Tibial nerve (tissue), 4 donors: ENCODE measurements at regions not wholly inside any gene's neighbourhood (a gene's known extent, or its start where the extent isn't known, plus 50 kb on each side); places are given as distances from the start of the nearest gene placed in this dataset.

ENCODE experiments used
- DNase-seq, 2 donors: peaks; one replicate each; pipeline ENCODE4 v3.0.0-alpha.2; 2019; ENCODE audit warnings: low spot score in 2 of 2
- H3K27ac ChIP-seq, 4 donors: fragments of 200-600 bp; sonication (generic) in 3 of 4; one replicate each; pipeline ENCODE4 v1.5.1; 2017 to 2019; ENCODE audit warnings: mild to moderate bottlenecking in 1 of 4
- H3K27me3 ChIP-seq, 2 donors: fragments of 200-600 bp; sonication (generic) in 1 of 2; one replicate each; pipeline versions ENCODE4 v1.5.1 to v1.6.0; 2017 to 2019
- H3K36me3 ChIP-seq, 3 donors: fragments of 200-600 bp; sonication (generic); one replicate each; pipeline ENCODE4 v1.5.1; 2018 to 2019
- H3K4me1 ChIP-seq, 4 donors: fragments of 200-600 bp; sonication (generic) in 3 of 4; one replicate each; pipeline ENCODE4 v1.5.1; 2017 to 2019
- H3K4me3 ChIP-seq, 4 donors: fragments of 200-600 bp; sonication (generic) in 3 of 4; one replicate each; pipeline ENCODE4 v1.5.1; 2017 to 2019; ENCODE audit warnings: mild to moderate bottlenecking in 1 of 4, moderate library complexity in 1 of 4
- H3K9me3 ChIP-seq, 4 donors: fragments of 200-600 bp; sonication (generic) in 3 of 4; one replicate each; pipeline ENCODE4 v1.5.1; 2017 to 2019
- EP300 ChIP-seq, 2 donors: sonication (generic); formaldehyde crosslinking; IDR thresholded peaks; one replicate each; pipeline ENCODE4 v1.6.1; 2017; ENCODE audit warnings: antibody characterized with exemption in 2 of 2, mild to moderate bottlenecking in 1 of 2
- POLR2A ChIP-seq, 2 donors: fragments of 450-650 bp; IDR thresholded peaks; one replicate each; pipeline ENCODE4 v1.6.1; 2017; ENCODE audit warnings: antibody characterized with exemption in 2 of 2, mild to moderate bottlenecking in 2 of 2, moderate library complexity in 2 of 2
- whole genome bisulfite sequencing, 2 donors: methylation state at CpG; one replicate each; pipeline ENCODE4 v1.1.5; 2018; 5-methylcytosine and 5-hydroxymethylcytosine counted together
- TF ChIP-seq, protein P1 (sequence below), 5 experiments: fragments of 200-600 bp in 3 of 5; fragments of 450-650 bp in 2 of 5; sonication (generic) in 3 of 5; IDR thresholded peaks; one replicate each; pipeline ENCODE4 v1.5.1; 2016 to 2019; ENCODE audit warnings: antibody characterized with exemption in 5 of 5, mild to moderate bottlenecking in 3 of 5, moderate library complexity in 2 of 5

DNA sequence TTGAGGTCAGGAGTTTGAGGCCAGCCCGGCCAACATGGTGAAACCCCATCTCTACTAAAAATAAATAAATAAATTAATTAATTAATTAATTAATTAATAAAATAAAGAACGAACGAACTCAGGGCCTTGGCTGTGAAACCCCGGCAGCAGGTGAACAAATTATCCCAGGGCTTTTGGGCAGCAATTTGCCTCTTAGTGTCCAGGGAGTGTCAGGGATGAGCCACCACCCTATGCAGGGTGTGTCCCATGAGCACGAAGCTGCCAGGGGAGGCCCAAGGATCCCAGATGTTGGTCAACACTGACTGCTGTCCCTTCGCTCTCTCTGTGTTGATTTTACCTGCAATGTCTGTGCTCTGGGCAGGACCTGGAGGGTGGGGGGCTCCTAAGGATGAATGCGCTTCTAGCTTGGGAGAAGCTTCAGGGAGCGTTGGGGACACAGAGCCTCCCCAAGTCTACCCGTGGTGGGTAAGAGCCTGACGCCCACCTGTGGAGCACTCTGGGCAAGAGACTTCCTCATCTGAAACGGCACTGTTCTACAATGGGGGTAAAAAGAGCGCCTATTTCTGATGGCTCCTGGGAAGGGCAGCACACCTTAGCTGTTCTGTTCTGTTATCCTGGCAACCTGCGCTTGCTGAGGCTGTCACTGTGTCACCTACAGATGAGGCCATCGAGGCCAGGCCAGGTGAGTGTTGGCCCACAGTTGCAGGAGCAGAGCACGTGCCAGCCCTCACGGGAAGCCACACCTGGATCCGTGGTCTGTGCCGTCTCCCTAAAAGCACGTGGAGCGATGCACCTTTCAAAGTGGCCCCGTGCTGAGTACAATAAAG lies 125.5 kb upstream of the CDH4 start:
- no peaks in the 10 kb centered on the region for H3K9me3 ChIP-seq
- no peak overlapping the region for H3K27ac ChIP-seq
- no peaks in the 10 kb centered on the region for H3K27me3 ChIP-seq
- H3K36me3 ChIP-seq, result no peaks in the 10 kb centered on the region
- H3K4me3 ChIP-seq, result no peak overlapping the region
- no peak for TF ChIP-seq EP300 (IDR thresholded peaks at IDR 0.05)
- TF ChIP-seq, protein P1, sequence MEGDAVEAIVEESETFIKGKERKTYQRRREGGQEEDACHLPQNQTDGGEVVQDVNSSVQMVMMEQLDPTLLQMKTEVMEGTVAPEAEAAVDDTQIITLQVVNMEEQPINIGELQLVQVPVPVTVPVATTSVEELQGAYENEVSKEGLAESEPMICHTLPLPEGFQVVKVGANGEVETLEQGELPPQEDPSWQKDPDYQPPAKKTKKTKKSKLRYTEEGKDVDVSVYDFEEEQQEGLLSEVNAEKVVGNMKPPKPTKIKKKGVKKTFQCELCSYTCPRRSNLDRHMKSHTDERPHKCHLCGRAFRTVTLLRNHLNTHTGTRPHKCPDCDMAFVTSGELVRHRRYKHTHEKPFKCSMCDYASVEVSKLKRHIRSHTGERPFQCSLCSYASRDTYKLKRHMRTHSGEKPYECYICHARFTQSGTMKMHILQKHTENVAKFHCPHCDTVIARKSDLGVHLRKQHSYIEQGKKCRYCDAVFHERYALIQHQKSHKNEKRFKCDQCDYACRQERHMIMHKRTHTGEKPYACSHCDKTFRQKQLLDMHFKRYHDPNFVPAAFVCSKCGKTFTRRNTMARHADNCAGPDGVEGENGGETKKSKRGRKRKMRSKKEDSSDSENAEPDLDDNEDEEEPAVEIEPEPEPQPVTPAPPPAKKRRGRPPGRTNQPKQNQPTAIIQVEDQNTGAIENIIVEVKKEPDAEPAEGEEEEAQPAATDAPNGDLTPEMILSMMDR (IDR thresholded peaks at IDR 0.05), result no peak
- TF ChIP-seq POLR2A (IDR thresholded peaks at IDR 0.05), result no peak
- no peaks in the 10 kb centered on the region for H3K4me1 ChIP-seq
- no peak for DNase-seq
- 90 to 91% methylated on average over 17 to 21 of the region's 21 CpGs for WGBS, 2 donors

DNA sequence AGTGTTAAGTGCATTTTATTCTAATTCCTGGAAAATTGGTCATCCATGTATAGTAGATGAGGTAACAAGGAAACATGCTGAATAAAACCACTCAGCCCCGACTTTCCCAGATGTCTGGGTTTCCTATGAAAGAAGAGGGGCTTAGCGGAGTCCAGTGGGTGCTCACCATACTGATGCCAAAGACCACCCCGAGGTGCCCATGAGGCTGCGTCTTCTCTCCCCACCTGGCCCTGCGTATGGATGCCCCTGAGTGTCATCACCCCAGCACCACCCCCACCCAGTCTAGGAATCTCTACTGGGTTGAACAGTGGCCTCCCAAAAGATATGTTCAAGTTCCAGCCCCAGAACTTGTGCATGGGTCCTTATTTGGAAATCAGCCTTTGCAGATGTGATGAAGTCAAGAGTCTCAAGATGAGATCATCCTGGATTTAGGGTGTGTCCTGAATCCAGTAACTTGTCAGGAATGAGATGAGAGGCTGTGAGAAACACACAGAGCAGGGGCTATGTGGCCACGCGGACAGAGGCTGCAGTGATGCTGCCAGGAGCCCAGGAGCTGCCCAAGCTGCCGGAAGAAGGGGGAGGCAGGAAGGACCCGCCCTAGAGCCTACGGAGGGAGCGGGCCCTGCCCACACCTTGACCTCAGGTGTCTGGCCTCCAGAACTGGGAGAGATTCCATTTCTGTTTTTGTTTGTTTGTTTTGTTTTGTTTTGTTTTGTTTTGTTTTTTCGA lies 124.6 kb upstream of the CDH4 start:
- no peak overlapping the region for H3K4me3 ChIP-seq
- no peaks in the 10 kb centered on the region for H3K9me3 ChIP-seq
- 81 to 85% methylated on average over 10 to 12 of the region's 12 CpGs for WGBS, 2 donors
- H3K27me3 ChIP-seq, result no peaks in the 10 kb centered on the region
- H3K36me3 ChIP-seq, result no peaks in the 10 kb centered on the region
- H3K27ac ChIP-seq, result no peak overlapping the region
- H3K4me1 ChIP-seq, result no peaks in the 10 kb centered on the region
- no peak for DNase-seq
- TF ChIP-seq POLR2A (IDR thresholded peaks at IDR 0.05) (no peak), EP300 (IDR thresholded peaks at IDR 0.05) (no peak)
- TF ChIP-seq, protein P1 (IDR thresholded peaks at IDR 0.05), result no peak

DNA sequence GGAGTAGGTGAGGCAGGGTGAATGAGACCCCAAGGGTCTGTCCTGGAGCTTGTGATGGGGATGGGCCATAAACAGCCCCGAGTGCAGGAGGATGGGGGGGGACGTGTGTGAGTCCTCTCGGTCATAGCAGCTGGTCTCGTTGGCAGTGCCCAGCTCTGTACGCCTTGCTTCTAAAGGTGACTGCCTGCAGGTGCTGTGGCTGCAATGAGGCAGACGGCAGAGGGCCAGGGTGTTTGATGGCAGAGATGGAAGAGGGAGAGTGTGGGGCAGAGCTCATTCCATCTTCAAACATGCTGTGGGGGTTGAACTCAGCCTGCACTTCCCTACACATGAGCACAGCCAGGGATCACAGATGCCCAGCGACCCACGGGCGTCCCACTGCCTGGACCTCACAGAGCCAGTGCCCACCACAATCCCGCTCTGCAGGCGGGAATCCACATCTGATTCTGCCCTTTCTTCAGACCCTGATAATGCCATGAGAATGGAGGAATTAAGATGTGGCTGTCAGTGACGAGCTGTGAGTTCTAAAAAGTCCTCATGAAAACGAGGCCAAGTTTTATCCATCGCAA lies 123.3 kb upstream of the CDH4 start:
- no peaks in the 10 kb centered on the region for H3K4me1 ChIP-seq
- DNase-seq, result no peak
- no peak overlapping the region for H3K27ac ChIP-seq
- WGBS, 2 donors, result 63 to 69% methylated on average over 11 to 14 of the region's 14 CpGs
- no peaks in the 10 kb centered on the region for H3K36me3 ChIP-seq
- H3K9me3 ChIP-seq, result no peaks in the 10 kb centered on the region
- H3K4me3 ChIP-seq, result no peak overlapping the region
- H3K27me3 ChIP-seq, result no peaks in the 10 kb centered on the region
- TF ChIP-seq POLR2A (IDR thresholded peaks at IDR 0.05) (no peak), EP300 (IDR thresholded peaks at IDR 0.05) (no peak)
- TF ChIP-seq, protein P1 (IDR thresholded peaks at IDR 0.05), result no peak

DNA sequence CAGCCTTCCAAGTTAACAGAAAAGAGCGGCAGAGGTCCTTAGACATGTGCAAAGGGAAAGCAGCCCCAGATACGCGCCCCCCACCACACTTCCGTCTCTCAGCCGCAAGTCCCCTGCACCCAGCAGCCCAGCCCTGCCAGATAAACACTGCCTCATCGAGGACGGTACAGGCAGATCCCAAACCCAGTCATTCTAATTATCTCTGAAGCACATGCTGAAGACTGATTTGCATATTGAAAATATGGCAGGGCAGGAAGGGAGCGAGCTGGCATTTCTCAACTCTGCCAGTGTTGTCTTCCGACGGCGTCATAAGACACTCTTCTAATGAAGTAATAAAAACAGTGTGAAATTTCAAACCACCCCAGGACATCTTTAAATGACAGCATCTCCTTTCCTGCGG lies 122.8 kb upstream of the CDH4 start:
- no peak for DNase-seq
- no peak overlapping the region for H3K27ac ChIP-seq
- H3K9me3 ChIP-seq, result no peaks in the 10 kb centered on the region
- no peaks in the 10 kb centered on the region for H3K27me3 ChIP-seq
- no peaks in the 10 kb centered on the region for H3K4me1 ChIP-seq
- H3K4me3 ChIP-seq, result no peak overlapping the region
- 39 to 42% methylated on average over 12 of the region's 12 CpGs for WGBS, 2 donors
- no peaks in the 10 kb centered on the region for H3K36me3 ChIP-seq
- TF ChIP-seq POLR2A (IDR thresholded peaks at IDR 0.05), result no peak
- TF ChIP-seq, protein P1 (IDR thresholded peaks at IDR 0.05), result no peak
- no peak for TF ChIP-seq EP300 (IDR thresholded peaks at IDR 0.05)

DNA sequence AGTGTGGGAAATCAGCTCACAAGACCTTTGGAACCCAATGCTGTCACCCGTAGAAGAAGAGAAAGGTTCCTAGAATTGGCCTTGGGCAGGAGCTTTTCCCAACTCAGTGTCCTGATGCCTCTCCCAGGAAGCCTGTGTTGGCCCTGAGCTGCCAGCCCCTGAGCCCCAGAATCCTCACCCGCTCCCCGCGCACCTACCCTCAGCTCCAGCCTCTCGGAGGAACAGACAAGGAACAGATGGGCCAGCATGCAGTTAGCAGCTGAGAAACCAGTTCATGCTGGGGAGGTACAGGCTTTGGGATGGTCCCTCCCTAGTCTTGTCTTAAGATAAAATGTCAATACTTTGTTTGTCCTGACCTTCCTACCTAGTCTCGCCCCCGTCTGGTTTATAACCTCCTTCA lies 121.9 kb upstream of the CDH4 start:
- DNase-seq, result no peak
- WGBS, 2 donors, result 89 to 91% methylated on average over 7 of the region's 7 CpGs

More for the DNA sequence above, 121.9 kb upstream of the CDH4 start:
- Histone ChIP-seq H3K4me3 (no peak overlapping the region), H3K27ac (no peak overlapping the region), H3K9me3 (no peaks in the 10 kb centered on the region), H3K27me3 (no peaks in the 10 kb centered on the region), H3K4me1 (no peaks in the 10 kb centered on the region), H3K36me3 (no peaks in the 10 kb centered on the region)
- TF ChIP-seq, protein P1 (IDR thresholded peaks at IDR 0.05), result no peak
- TF ChIP-seq EP300 (IDR thresholded peaks at IDR 0.05) (no peak), POLR2A (IDR thresholded peaks at IDR 0.05) (no peak)
